Common myeloid progenitor, CD34-positive (primary cell): ENCODE measurements at regions not wholly inside any gene's neighbourhood (a gene's known extent, or its start where the extent isn't known, plus 50 kb on each side); places are given as distances from the start of the nearest gene placed in this dataset.

Experiments used
- CTCF ChIA-PET: fragments of 350-600 bp; sonication (Branson Sonifier 250); formaldehyde crosslinking; loops from one replicate; lab custom pipeline; 2021; ENCODE audit warnings: antibody characterized with exemption; lab: Charles Lee
- POLR2A ChIA-PET: fragments of 350-600 bp; sonication (Branson Sonifier 250); formaldehyde crosslinking; loops from one replicate; lab custom pipeline; 2021; ENCODE audit warnings: antibody characterized with exemption; lab: Charles Lee
- DNase-seq, 3 donors: peaks; one replicate each; pipeline versions ENCODE4 v3.0.0 to v3.0.0-alpha.2; 2013
- H3K27ac ChIP-seq, 2 experiments: 1 replicate in 1 of 2; 2 replicates in 1 of 2; pipeline ENCODE4 v1.7.0; 2013; ENCODE audit warnings: inconsistent platforms in 2 of 2, low read length in 2 of 2, mild to moderate bottlenecking in 2 of 2, low read depth in 1 of 2, moderate library complexity in 1 of 2; ENCODE audit not compliant: severe bottlenecking in 2 of 2, insufficient read depth in 1 of 2, poor library complexity in 1 of 2
- H3K27me3 ChIP-seq, 5 experiments: replicated peaks in 2 of 5; 1 replicate in 3 of 5; 2 replicates in 2 of 5; pipeline versions ENCODE4 v1.6.1 to v1.7.0; 2013; ENCODE audit warnings: low read length in 4 of 5, mild to moderate bottlenecking in 2 of 5, moderate library complexity in 2 of 5, inconsistent platforms in 1 of 5; ENCODE audit not compliant: insufficient read depth in 5 of 5, control insufficient read depth in 4 of 5
- H3K36me3 ChIP-seq, 4 experiments: 1 replicate in 2 of 4; 2 replicates in 2 of 4; pipeline versions ENCODE4 v1.6.1 to v1.7.0; 2013; ENCODE audit warnings: low read length in 3 of 4, control low read depth in 1 of 4, mild to moderate bottlenecking in 1 of 4; ENCODE audit not compliant: control insufficient read depth in 4 of 4, insufficient read depth in 4 of 4
- H3K4me1 ChIP-seq, 4 experiments: 1 replicate in 3 of 4; 2 replicates in 1 of 4; pipeline versions ENCODE4 v1.6.1 to v1.7.1; 2013; ENCODE audit warnings: low read length in 3 of 4, mild to moderate bottlenecking in 3 of 4, control low read depth in 1 of 4, inconsistent platforms in 1 of 4, moderate library complexity in 1 of 4; ENCODE audit not compliant: control insufficient read depth in 4 of 4, insufficient read depth in 4 of 4; ENCODE audit errors: control extremely low read depth in 1 of 4
- H3K4me3 ChIP-seq, 7 experiments: 1 replicate in 4 of 7; 2 replicates in 3 of 7; pipeline versions ENCODE4 v1.5.1 to v1.7.0; 2013; ENCODE audit warnings: mild to moderate bottlenecking in 7 of 7, low read length in 6 of 7, moderate library complexity in 6 of 7, inconsistent platforms in 2 of 7, low read depth in 2 of 7, control low read depth in 1 of 7; ENCODE audit not compliant: insufficient read depth in 4 of 7, control insufficient read depth in 1 of 7; ENCODE audit errors: extremely low read depth in 1 of 7
- H3K9me3 ChIP-seq, 5 experiments: 1 replicate in 4 of 5; 2 replicates in 1 of 5; pipeline versions ENCODE4 v1.6.1 to v1.7.1; 2013; ENCODE audit warnings: low read length in 4 of 5, mild to moderate bottlenecking in 2 of 5, inconsistent platforms in 1 of 5, low read depth in 1 of 5, moderate library complexity in 1 of 5; ENCODE audit not compliant: control insufficient read depth in 4 of 5, insufficient read depth in 2 of 5; ENCODE audit errors: control extremely low read depth in 1 of 5
- WGBS: methylation state at CpG from one replicate; pipeline ENCODE4 v1.1.5; 2013; ENCODE audit not compliant: insufficient coverage; 5-methylcytosine and 5-hydroxymethylcytosine counted together

GRCh38 chr6:165042912-165043311 lies 266.5 kb downstream of the C6orf118 start:
- DNase-seq = no peak
- ChIA-PET CTCF (no interaction called here), POLR2A (no interaction called here)
- Histone ChIP-seq H3K27ac (no peak overlapping the region), H3K9me3 (peaks cover 0 to 2% (median 0%) of the 10 kb centered on the region in 5 experiments), H3K4me1 (no peaks in the 10 kb centered on the region), H3K4me3 (no peak overlapping the region), H3K36me3 (no peaks in the 10 kb centered on the region), H3K27me3 (no peaks in the 10 kb centered on the region)
- 100% methylated on average over 2 of the region's 2 CpGs for WGBS

GRCh38 chr6:165040440-165040839 lies 269.0 kb downstream of the C6orf118 start:
- no peak overlapping the region for H3K4me3 ChIP-seq
- WGBS = no CpG with 5 or more reads among the region's 1 CpG
- no peaks in the 10 kb centered on the region for H3K4me1 ChIP-seq
- no peak overlapping the region for H3K27ac ChIP-seq
- peaks cover 0 to 1% (median 0%) of the 10 kb centered on the region in 5 experiments for H3K9me3 ChIP-seq
- no peaks in the 10 kb centered on the region for H3K27me3 ChIP-seq
- POLR2A ChIA-PET = no interaction called here
- CTCF ChIA-PET = no interaction called here
- no peak for DNase-seq
- no peaks in the 10 kb centered on the region for H3K36me3 ChIP-seq

GRCh38 chr6:165034271-165034741 lies 275.1 kb downstream of the C6orf118 start:
- Histone ChIP-seq H3K27ac (no peak overlapping the region), H3K4me3 (no peak overlapping the region), H3K27me3 (no peaks in the 10 kb centered on the region), H3K4me1 (no peaks in the 10 kb centered on the region), H3K9me3 (peaks cover 0 to 1% (median 0%) of the 10 kb centered on the region in 5 experiments), H3K36me3 (no peaks in the 10 kb centered on the region)
- ChIA-PET CTCF (no interaction called here), POLR2A (no interaction called here)
- 100% methylated on average over 2 of the region's 4 CpGs for WGBS
- DNase-seq = no peak

- Histone ChIP-seq H3K4me1 (no peaks in the 10 kb centered on the region), H3K36me3 (no peaks in the 10 kb centered on the region), H3K4me3 (no peak overlapping the region), H3K27me3 (no peaks in the 10 kb centered on the region), H3K27ac (no peak overlapping the region), H3K9me3 (no peaks in the 10 kb centered on the region)
- no peak for DNase-seq
- 80% methylated on average over 1 of the region's 7 CpGs for WGBS
- POLR2A ChIA-PET = no interaction called here
- CTCF ChIA-PET = no interaction called here
Observed at GRCh38 chr6:165031502-165031901, 277.9 kb downstream of the C6orf118 start.

GRCh38 chr6:165025040-165025439 lies 284.4 kb downstream of the C6orf118 start:
- Histone ChIP-seq H3K4me1 (no peaks in the 10 kb centered on the region), H3K9me3 (no peaks in the 10 kb centered on the region), H3K4me3 (no peak overlapping the region), H3K27ac (no peak overlapping the region), H3K36me3 (no peaks in the 10 kb centered on the region), H3K27me3 (no peaks in the 10 kb centered on the region)
- ChIA-PET CTCF (no interaction called here), POLR2A (no interaction called here)
- no peak for DNase-seq
- WGBS = no CpG with 5 or more reads among the region's 1 CpG

GRCh38 chr6:165019681-165020080 lies 289.7 kb downstream of the C6orf118 start:
- ChIA-PET POLR2A (no interaction called here), CTCF (no interaction called here)
- Histone ChIP-seq H3K27ac (no peak overlapping the region), H3K27me3 (no peaks in the 10 kb centered on the region), H3K36me3 (no peaks in the 10 kb centered on the region), H3K4me3 (no peak overlapping the region), H3K9me3 (no peaks in the 10 kb centered on the region), H3K4me1 (no peaks in the 10 kb centered on the region)
- DNase-seq = no peak
- 100% methylated on average over 1 of the region's 2 CpGs for WGBS

GRCh38 chr6:165015676-165016075 lies 293.7 kb downstream of the C6orf118 start:
- no peak for DNase-seq
- H3K27ac ChIP-seq = no peak overlapping the region
- no peaks in the 10 kb centered on the region for H3K9me3 ChIP-seq
- no peak overlapping the region for H3K4me3 ChIP-seq
- no peaks in the 10 kb centered on the region for H3K36me3 ChIP-seq
- ChIA-PET CTCF (no interaction called here), POLR2A (no interaction called here)
- H3K27me3 ChIP-seq = no peaks in the 10 kb centered on the region
- H3K4me1 ChIP-seq = no peaks in the 10 kb centered on the region
